DND-41 (cell line): ENCODE measurements at regions not wholly inside any gene's neighbourhood (a gene's known extent, or its start where the extent isn't known, plus 50 kb on each side); places are given as distances from the start of the nearest gene placed in this dataset.

Experiments used
- ATAC-seq: fragments of 200-7000 bp; cut with Tn5 transposase; 3 replicates; pipeline ENCODE4 v1.9.1; 2021; ENCODE audit warnings: low read depth; ENCODE audit not compliant: insufficient read depth
- DNase-seq: peaks from one replicate; pipeline ENCODE4 v3.0.0-alpha.2; 2020
- H2AFZ ChIP-seq: 2 replicates; pipeline ENCODE4 v1.6.0; 2012; ENCODE audit warnings: low read depth, low read length
- H3K27ac ChIP-seq: 2 replicates; pipeline ENCODE4 v1.5.1; 2012; ENCODE audit warnings: low read length, inconsistent platforms
- H3K27me3 ChIP-seq: fragments of 200-600 bp; sonication (generic); 2 replicates; pipeline ENCODE4 v1.6.0; 2012; ENCODE audit warnings: low read length, mild to moderate bottlenecking, inconsistent platforms; ENCODE audit not compliant: insufficient read depth, poor library complexity
- H3K36me3 ChIP-seq: 2 replicates; pipeline ENCODE4 v1.5.1; 2012; ENCODE audit warnings: low read length, inconsistent platforms; ENCODE audit not compliant: insufficient read depth
- H3K4me1 ChIP-seq: 2 replicates; pipeline ENCODE4 v1.5.1; 2012; ENCODE audit warnings: mild to moderate bottlenecking, low read length; ENCODE audit not compliant: insufficient read depth
- H3K4me2 ChIP-seq: 2 replicates; pipeline ENCODE4 v1.6.0; 2012; ENCODE audit warnings: mild to moderate bottlenecking, moderate library complexity, low read length, inconsistent platforms; ENCODE audit not compliant: insufficient read depth
- H3K4me3 ChIP-seq, 2 experiments: fragments of 200-600 bp in 1 of 2; shearing (Covaris generic) in 1 of 2; 2 replicates each; pipeline ENCODE4 v1.5.1; 2012 to 2016; ENCODE audit warnings: inconsistent platforms in 2 of 2, low read length in 2 of 2, mild to moderate bottlenecking in 2 of 2, low read depth in 1 of 2, moderate library complexity in 1 of 2
- H3K79me2 ChIP-seq: 2 replicates; pipeline ENCODE4 v1.6.0; 2012; ENCODE audit warnings: low read length, inconsistent platforms; ENCODE audit not compliant: insufficient read depth
- H3K9ac ChIP-seq: 2 replicates; pipeline ENCODE4 v1.6.0; 2012; ENCODE audit warnings: low read depth, mild to moderate bottlenecking, inconsistent platforms, low read length, moderate library complexity
- H3K9me3 ChIP-seq: 2 replicates; pipeline ENCODE4 v1.5.1; 2012; ENCODE audit warnings: low read length, moderate library complexity, mild to moderate bottlenecking, inconsistent platforms; ENCODE audit not compliant: insufficient read depth, severe bottlenecking
- H4K20me1 ChIP-seq: 2 replicates; pipeline ENCODE4 v1.6.0; 2012; ENCODE audit warnings: low read length; ENCODE audit not compliant: insufficient read depth
- CTCF ChIP-seq: IDR thresholded peaks from 2 replicates; pipeline ENCODE4 v1.5.1; 2012; ENCODE audit warnings: borderline replicate concordance, low read length, moderate library complexity, mild to moderate bottlenecking; ENCODE audit not compliant: poor library complexity, severe bottlenecking; ENCODE audit errors: extremely low read depth
- EZH2 ChIP-seq: IDR thresholded peaks from 3 replicates; pipeline ENCODE4 v1.6.1; 2012; ENCODE audit warnings: borderline replicate concordance, low read depth, mild to moderate bottlenecking, moderate library complexity, low read length, inconsistent platforms; ENCODE audit not compliant: severe bottlenecking

GRCh38 chr16:66258916-66259845 is 107.3 kb upstream of the CDH5 start:
- no peak overlapping the region for H3K9ac ChIP-seq

GRCh38 chr16:66256919-66257318 is 109.6 kb upstream of the CDH5 start:
- Histone ChIP-seq H3K36me3 (no peaks in the 10 kb centered on the region), H3K79me2 (no peaks in the 10 kb centered on the region), H3K4me1 (no peaks in the 10 kb centered on the region), H2AFZ (no peak overlapping the region), H3K27me3 (no peaks in the 10 kb centered on the region), H4K20me1 (no peaks in the 10 kb centered on the region; the same call in 1 of the 2 replicates), H3K4me3 (no peak overlapping the region), H3K4me2 (no peak overlapping the region), H3K9me3 (peaks cover 2% of the 10 kb centered on the region), H3K27ac (no peak overlapping the region), H3K9ac (no peak overlapping the region)
- TF ChIP-seq CTCF (no peak), EZH2 (no peak)
- ATAC-seq, result no peak
- DNase-seq, result no peak

More at GRCh38 chr16:66258916-66259845, 107.3 kb upstream of the CDH5 start:
- Histone ChIP-seq H3K9me3 (no peaks in the 10 kb centered on the region), H3K79me2 (no peaks in the 10 kb centered on the region), H2AFZ (no peak overlapping the region), H3K27ac (no peak overlapping the region), H3K4me1 (no peaks in the 10 kb centered on the region), H3K4me2 (no peak overlapping the region), H3K36me3 (no peaks in the 10 kb centered on the region), H3K27me3 (no peaks in the 10 kb centered on the region), H3K4me3 (no peak overlapping the region), H4K20me1 (no peaks in the 10 kb centered on the region; the same call in 1 of the 2 replicates)
- ATAC-seq (no peak), DNase-seq (no peak)
- no peak for TF ChIP-seq EZH2
- no peak for TF ChIP-seq CTCF

GRCh38 chr16:66255647-66256046 is 110.8 kb upstream of the CDH5 start:
- DNase-seq, result no peak
- Histone ChIP-seq H2AFZ (no peak overlapping the region), H3K9me3 (peaks cover 2% of the 10 kb centered on the region), H3K4me1 (no peaks in the 10 kb centered on the region), H3K27ac (no peak overlapping the region), H3K36me3 (no peaks in the 10 kb centered on the region), H4K20me1 (no peaks in the 10 kb centered on the region), H3K9ac (no peak overlapping the region), H3K4me3 (no peak overlapping the region), H3K4me2 (no peak overlapping the region), H3K27me3 (no peaks in the 10 kb centered on the region), H3K79me2 (no peaks in the 10 kb centered on the region)
- no peak for ATAC-seq
- TF ChIP-seq EZH2, result no peak
- no peak for TF ChIP-seq CTCF
